ENCODE measurements at regions not wholly inside any gene's neighbourhood (a gene's known extent, or its start where the extent isn't known, plus 50 kb on each side); places are given as distances from the start of the nearest gene placed in this dataset.
"Not testable (repeated sequence)": the region's sequence is repeated elsewhere in the genome, so short reads cannot be mapped to it uniquely, and the experiment has no call there.

DNA sequence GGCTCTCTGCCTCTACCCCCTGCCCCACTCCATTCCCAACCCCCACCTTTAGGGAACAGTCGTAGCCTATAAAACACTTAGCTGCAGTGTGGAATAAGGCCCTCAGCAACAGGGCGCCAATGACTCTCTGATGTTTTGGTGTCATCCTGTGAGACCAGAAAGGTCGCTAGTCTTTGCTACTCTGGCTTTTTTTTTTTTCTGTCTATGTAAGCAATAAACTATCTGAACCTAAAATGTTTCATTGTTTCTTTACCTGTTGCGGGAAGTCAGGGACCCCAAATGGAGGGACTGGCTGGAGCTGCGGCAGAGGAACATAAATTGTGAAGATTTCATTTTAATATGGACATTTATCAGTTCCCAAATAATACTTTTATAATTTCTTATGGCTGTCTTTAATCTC lies 154.6 kb downstream of the COPS8 start:
- Mint-ChIP-seq H3K4me1 (ENCODE audit: low read depth) (peaks cover 3% of the 10 kb centered on the region), H3K36me3 (ENCODE audit: low read depth) (no peaks in the 10 kb centered on the region), H3K4me3 (no peak overlapping the region), H3K27ac (no peak overlapping the region), H3K9me3 (peaks cover 19% of the 10 kb centered on the region), H3K27me3 (peaks cover 13% of the 10 kb centered on the region)
- ATAC-seq (no peak), DNase-seq (no peak)
- POLR2A ChIA-PET = no interaction called here
- CTCF ChIA-PET = no interaction called here
- intact Hi-C loops (cut with micrococcal nuclease) = no loop called here
- TF ChIP-seq CTCF (IDR thresholded peaks at IDR 0.05) = no peak

GRCh38 chr2:237240868-237241267 lies 155.2 kb downstream of the COPS8 start:
- peaks cover 19% of the 10 kb centered on the region for H3K9me3 Mint-ChIP-seq
- H3K4me1 Mint-ChIP-seq (ENCODE audit: low read depth); H3K36me3 Mint-ChIP-seq (ENCODE audit: low read depth); H3K4me3 Mint-ChIP-seq; POLR2A ChIA-PET; H3K27ac Mint-ChIP-seq; CTCF ChIA-PET; intact Hi-C loops (cut with micrococcal nuclease); DNase-seq; ATAC-seq: not testable (repeated sequence)
- peaks cover 15% of the 10 kb centered on the region for H3K27me3 Mint-ChIP-seq

- no peak overlapping the region for H3K4me3 Mint-ChIP-seq
- POLR2A ChIA-PET = no interaction called here
- no peak for ATAC-seq
- H3K36me3 Mint-ChIP-seq (ENCODE audit: low read depth) = no peaks in the 10 kb centered on the region
- peaks cover 19% of the 10 kb centered on the region for H3K9me3 Mint-ChIP-seq
- DNase-seq = no peak
- H3K27me3 Mint-ChIP-seq = peaks cover 10% of the 10 kb centered on the region
- CTCF ChIA-PET = no interaction called here
- H3K27ac Mint-ChIP-seq = no peak overlapping the region
- no peaks in the 10 kb centered on the region for H3K4me1 Mint-ChIP-seq (ENCODE audit: low read depth)
- TF ChIP-seq CTCF (IDR thresholded peaks at IDR 0.05) = no peak
- intact Hi-C loops (cut with micrococcal nuclease) = no loop called here
Measured at GRCh38 chr2:237242091-237242536, 156.4 kb downstream of the COPS8 start.

DNA sequence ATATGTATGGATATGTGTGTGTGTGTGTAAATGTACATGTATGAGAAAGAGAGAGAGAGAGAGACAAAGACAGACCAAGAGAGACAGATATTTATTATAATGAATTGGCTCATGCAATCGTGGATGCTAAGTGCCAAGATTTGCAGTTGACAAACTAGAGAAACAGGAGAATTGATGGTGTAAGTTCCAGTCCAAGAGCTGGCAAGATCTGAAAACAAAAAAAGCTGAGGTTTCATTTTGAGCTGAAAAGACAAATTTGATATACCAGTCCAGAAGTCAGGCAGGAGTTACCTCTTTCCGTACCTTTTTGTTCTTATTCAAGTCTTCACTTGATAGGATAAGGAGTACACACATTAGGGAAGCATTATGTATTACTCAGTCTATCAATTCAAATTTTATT lies 157.8 kb downstream of the COPS8 start:
- POLR2A ChIA-PET = no interaction called here
- Mint-ChIP-seq H3K9me3 (peaks cover 19% of the 10 kb centered on the region), H3K4me1 (ENCODE audit: low read depth) (no peaks in the 10 kb centered on the region), H3K4me3 (no peak overlapping the region), H3K27me3 (peaks cover 8% of the 10 kb centered on the region), H3K27ac (no peak overlapping the region), H3K36me3 (ENCODE audit: low read depth) (no peaks in the 10 kb centered on the region)
- no peak for TF ChIP-seq CTCF (IDR thresholded peaks at IDR 0.05)
- DNase-seq = no peak
- ATAC-seq = no peak
- intact Hi-C loops (cut with micrococcal nuclease) = no loop called here
- CTCF ChIA-PET = no interaction called here

DNA sequence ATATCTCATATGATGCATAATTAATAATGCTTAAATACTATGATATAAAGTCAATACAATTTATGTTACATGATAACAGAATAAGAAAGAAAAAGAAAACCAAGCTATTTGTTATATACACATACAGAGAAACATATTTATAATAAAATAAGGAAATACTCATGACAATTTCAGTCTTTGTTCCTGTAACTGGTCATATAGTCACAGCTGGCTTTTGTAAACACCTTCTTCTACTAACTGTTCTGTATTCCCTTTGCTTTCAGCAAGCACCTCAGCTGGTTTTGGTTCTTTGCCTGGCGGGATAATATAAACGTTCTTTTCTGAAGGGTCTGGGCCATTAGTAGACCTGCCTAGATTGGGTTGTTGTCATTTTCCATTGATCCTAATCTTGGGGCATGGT lies 158.5 kb downstream of the COPS8 start:
- POLR2A ChIA-PET = no interaction called here
- intact Hi-C loops (cut with micrococcal nuclease) = no loop called here
- Mint-ChIP-seq H3K27me3 (peaks cover 8% of the 10 kb centered on the region), H3K4me3 (no peak overlapping the region), H3K27ac (no peak overlapping the region), H3K36me3 (ENCODE audit: low read depth) (no peaks in the 10 kb centered on the region), H3K9me3 (peaks cover 19% of the 10 kb centered on the region), H3K4me1 (ENCODE audit: low read depth) (no peaks in the 10 kb centered on the region)
- no peak for TF ChIP-seq CTCF (IDR thresholded peaks at IDR 0.05)
- ATAC-seq = no peak
- DNase-seq = no peak
- CTCF ChIA-PET = no interaction called here

All from activated CD8-positive, alpha-beta T cell treated with anti-CD3 and anti-CD28 coated beads for 36 hours (primary cell).